Right renal cortex interstitium (tissue), 3 donors: ENCODE measurements at regions not wholly inside any gene's neighbourhood (a gene's known extent, or its start where the extent isn't known, plus 50 kb on each side); places are given as distances from the start of the nearest gene placed in this dataset.
"Not testable (repeated sequence)": the region's sequence is repeated elsewhere in the genome, so short reads cannot be mapped to it uniquely, and the experiment has no call there.

Experiments used
- DNase-seq, 3 donors: peaks; one replicate each; pipeline ENCODE4 v3.0.0-alpha.2; 2013; ENCODE audit warnings: low read depth in 3 of 3, low spot score in 2 of 3

DNA sequence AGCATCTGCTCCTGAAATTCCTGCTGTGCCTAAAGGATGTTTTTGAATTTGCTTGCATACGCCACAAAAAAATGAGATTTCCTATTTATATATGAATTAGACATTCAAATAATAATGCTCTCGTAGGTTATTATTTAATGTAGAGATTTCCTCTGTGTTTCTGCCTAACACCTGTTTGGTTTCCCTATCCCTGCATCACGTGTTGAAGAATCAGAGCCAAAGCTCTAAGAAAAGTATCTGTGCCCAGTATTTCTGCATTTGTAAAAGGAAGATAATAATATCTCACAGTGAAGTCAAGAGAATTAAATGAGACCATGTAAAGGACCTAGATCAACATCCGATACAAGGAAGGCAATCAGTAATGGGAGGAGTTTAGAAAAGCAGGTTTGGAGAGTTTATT, 179.5 kb downstream of the HNRNPD start:
- no peak for DNase-seq

DNA sequence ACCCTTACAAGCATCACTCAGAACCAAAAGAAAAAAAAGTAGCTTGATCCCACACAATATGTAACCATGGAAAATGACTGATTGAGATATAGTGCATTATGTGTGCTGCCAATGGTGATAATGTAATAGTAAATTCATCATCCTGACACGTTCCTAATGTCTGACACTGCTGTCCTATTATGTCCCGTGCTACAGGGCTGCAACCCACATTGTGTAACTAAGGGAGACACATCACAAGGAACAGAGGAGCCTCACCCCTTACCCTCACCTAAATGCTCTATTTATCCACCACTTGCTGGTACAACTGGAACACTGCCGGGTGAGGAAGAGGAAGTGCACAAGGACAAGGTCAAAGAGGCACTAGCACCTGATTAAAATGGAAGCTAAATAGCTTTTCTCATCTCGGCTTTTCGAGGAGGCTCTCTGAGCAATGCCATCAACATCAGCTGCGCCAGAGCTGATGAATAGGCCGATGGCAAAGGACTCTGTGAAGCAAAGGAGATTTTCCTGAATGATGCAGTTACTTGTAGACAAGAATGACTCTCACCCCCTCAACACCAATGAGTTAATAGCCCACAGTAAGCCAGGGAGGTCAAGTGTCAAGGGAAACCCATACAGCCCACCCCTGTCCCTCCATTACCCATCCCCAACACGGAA, 181.6 kb downstream of the HNRNPD start:
- DNase-seq = no peak

DNA sequence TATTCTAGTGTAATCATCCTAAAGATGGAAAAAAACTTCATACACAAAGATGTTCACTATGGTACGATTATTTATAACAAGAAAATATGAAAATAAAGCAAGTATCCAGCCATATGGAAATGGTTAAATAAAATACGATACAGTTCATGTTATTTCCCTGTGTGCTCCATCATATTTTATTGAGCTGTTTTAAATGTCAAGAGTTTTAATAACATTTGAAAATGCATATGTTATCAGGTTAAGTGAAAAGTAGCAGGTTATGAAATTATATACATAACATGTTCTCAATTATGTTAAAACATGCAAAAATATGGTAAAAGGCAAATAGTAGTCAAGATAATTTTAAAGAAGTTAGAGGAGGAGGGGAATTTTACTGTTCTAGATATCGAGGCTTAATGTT, 192.0 kb downstream of the HNRNPD start:
- no peak for DNase-seq

GRCh38 chr4:82172186-82172585, 201.6 kb downstream of the HNRNPD start:
- DNase-seq = no peak

GRCh38 chr4:82171531-82172155, 202.1 kb downstream of the HNRNPD start:
- no peak for DNase-seq

GRCh38 chr4:82149750-82150149, 224.0 kb downstream of the HNRNPD start:
- DNase-seq = no peak

GRCh38 chr4:82145850-82146249, 227.9 kb downstream of the HNRNPD start:
- DNase-seq = no peak

DNA sequence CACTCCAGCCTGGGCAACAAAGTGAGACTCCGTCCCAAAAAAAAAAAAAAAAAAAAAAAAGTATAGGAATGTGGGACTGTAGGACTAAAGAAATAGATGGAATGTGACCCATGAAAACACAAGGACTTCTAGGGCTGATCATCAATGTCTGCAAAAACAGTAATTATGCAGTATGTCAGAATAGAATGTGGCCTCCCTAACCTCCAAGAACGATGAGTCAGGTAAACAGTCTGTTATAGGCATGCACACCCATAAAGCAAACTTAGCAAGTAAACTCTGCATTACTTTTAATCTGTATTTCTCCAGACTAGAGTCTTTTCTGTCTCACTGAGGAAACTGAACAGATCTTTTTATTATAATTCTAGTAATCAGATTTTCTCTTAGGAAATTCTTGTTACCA, 233.4 kb downstream of the HNRNPD start:
- DNase-seq = no peak

GRCh38 chr4:82139287-82139686, 234.5 kb downstream of the HNRNPD start:
- DNase-seq = no peak

DNA sequence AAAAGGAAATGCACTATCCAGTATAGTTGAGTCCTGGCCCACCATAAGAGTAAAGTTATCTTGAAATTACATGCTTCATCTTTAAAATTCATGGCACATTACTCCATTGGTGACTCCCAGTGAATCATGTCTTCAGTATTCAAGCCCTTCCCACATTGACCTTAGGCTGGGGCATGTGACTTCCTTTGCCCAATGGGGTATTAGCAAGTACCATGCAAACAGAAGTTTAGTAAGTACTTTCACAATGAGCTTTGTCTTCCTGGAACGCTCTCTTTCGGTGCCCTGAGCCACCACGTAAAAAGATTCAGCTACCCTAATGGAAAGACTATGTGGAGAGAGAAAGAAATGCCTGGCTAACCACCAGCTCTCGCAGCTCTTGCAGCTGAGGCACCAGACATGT, 235.4 kb downstream of the HNRNPD start:
- DNase-seq = no peak

DNA sequence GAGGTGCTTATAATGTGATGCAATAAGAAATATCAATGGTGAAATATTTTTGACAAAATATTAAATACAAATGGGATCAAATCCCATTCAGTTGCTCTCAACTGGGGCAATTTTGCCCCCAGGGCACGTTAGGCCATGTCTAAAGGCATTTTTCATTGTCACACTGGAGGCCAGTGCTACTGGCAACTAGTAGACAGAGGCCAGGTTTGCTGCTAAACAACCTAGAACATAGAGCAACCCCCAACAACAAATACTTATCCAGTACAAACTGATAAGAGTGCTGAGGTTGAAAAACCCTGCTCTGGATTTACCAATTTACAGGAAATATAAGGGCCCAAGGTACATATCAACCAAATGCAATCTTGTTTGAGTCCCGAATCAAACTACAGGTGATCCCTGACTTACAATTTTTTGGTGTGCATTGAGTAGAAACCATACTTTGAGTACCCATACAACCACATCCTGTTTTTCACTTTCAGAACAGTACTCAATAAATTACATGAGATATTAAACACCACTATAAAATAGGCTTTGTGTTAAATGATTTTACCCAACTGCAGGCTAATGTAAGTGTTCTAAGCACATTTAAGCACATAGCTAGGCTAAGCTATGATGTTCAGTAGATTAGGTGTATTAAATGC, 237.5 kb downstream of the HNRNPD start:
- DNase-seq = no peak

DNA sequence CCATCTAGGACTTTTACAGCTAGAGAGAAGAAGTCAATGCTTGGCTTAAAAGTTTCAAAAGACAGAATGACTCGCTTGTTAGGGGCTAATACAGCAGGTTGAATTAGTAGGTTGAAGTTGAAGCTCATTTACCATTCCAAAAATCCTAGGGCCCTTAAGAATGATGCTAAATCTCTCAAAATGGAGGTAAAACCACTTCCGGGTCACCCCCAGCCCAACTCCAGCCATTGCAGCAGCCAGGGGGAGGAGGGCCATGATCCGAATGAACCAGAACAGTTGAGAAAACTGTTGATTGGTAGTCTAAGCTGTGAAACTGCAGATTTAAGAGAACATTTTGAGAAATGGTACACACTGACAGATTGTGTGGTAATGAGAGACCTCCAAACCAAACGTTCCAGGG, 245.4 kb downstream of the HNRNPD start:
- no peak for DNase-seq

DNA sequence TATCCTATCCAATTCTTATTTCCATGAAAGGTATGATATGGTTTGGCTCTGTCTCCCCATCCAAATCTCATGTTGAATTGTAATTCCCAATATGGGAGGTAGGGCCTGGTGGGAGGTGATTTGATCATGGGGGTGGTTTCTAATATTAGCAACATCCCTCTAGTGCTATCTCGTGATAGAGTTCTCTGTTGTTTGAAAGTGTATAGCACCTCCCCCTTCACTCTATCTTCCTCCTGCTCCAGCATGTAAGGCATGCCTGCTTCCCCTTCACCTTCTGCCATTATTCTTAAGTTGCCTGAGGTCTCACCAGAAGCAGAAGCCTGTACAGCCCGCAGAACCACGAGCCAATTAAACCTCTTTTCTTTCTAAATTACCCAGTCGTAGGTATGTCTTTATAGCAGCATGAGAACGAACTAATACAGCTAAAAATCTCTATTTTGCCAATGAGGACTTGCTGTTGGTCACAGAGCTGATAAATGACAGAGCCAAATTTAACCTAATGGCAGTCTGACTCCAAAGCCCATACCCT, 247.2 kb downstream of the HNRNPD start:
- DNase-seq = no peak

DNA sequence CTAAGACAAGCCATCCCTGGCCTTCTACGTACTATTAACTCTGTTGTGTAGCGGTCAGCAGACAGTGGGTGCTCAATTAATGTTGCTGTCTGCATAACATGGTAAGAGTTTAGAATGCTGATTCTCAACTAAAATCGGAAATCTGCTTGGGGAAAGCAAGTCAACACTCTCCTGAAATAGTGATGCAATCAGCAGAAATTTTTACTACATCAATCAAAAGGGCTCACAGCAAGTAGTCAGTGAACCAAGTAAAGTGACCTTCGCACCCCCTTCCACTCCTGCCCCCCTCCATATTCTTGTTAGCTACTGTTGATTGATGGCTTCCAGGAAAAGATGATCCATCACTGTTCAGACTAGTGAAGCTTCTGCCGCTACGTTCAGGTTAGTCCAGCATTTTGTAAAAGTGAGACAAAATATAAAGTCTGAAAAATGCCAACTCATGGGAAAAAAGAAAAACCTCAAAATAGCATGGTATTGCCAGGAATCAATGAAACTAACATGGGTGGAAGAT, 247.9 kb downstream of the HNRNPD start:
- no peak for DNase-seq

- DNase-seq = no peak
Measured at GRCh38 chr4:82124932-82125786, 248.6 kb downstream of the HNRNPD start.

GRCh38 chr4:82124365-82124764, 249.4 kb downstream of the HNRNPD start:
- no peak for DNase-seq

- DNase-seq = no peak
Measured at GRCh38 chr4:82123934-82124333, 249.9 kb downstream of the HNRNPD start.

- not testable (repeated sequence) for DNase-seq
Measured at GRCh38 chr4:82115183-82115582, 258.6 kb downstream of the HNRNPD start.

DNA sequence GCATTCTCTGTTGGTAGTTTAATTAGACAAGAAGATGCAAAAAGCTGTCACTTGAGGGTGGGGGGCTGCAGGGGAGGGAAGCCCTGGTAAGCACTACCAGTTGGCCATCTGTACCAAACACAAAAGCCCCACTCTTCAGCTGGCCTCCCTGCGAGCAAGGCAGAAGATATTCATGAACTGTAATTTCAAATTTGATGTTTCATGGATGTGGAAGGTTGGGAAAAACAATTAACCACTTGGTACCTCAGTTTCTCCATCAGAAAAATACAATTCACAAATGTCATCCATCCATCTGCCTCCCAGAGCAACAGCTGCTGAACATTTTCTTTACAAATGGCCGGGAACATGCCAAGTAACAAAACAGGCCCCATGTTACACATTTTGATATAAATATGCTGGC, 265.3 kb downstream of the HNRNPD start:
- no peak for DNase-seq

- no peak for DNase-seq
Measured at GRCh38 chr4:82104578-82104977, 269.2 kb downstream of the HNRNPD start.
